DMS114 treated with DMSO at 0.1 percent for 48 hours (cell line): ENCODE measurements at regions not wholly inside any gene's neighbourhood (a gene's known extent, or its start where the extent isn't known, plus 50 kb on each side); places are given as distances from the start of the nearest gene placed in this dataset.
"Not testable (repeated sequence)": the region's sequence is repeated elsewhere in the genome, so short reads cannot be mapped to it uniquely, and the experiment has no call there.

Source experiments
- DNase-seq: peaks from one replicate; lab custom pipeline; 2025; ENCODE audit not compliant: unreplicated experiment; lab: John Stamatoyannopoulos, UW

DNA sequence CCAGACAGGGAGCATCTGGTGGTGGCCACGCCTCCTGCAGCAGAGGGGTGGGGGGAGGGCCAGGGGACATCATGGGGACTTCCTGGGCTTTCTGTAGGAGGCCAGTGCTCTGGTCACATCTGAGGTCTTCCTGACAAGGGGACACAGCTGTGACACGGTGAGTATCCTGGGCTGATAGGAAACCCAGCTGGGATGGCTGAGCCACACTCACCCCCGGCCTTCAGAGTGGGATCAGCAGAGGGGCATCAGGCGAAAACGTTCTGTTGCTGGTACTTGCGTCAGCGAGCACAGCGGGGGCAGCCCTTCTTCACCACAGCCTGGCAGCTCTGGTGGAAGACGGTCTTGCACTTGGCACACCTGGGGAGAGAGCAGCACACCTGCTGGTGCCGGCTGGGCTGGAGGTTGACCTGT, 122.9 kb upstream of the SMURF2 start:
- DNase-seq = no peak

DNA sequence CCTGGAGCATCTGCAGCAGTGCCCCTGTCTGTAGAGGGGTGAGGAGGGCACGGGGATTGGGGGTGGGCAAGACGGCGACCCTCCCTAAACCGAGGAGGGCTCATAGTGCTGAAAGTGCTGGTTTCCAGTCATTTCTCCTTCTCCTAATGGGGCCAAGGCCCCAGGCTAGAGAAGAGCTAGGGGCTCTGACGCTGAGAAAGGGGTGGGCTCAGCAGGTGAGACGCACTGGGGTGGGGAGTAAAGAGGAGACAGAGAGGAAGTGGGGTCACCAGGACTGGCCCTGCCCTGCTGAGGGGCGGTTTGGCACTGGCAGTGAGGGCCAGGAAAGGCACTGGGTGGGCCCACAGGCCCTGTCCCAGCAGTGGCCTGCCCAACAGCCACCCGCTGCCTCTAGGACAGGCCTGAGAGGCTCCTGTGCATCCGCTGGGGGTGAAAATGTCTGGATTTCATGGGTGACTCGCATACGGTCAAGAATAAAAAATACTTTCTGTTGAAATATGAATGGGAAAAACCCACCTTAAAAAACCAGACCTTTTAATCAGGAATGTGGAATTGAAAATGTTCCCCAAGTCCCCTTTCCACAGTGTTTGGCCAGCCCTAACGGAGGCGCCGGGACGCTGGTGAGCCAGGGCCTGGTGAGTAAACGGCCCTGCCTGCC, 122.4 kb upstream of the SMURF2 start:
- no peak for DNase-seq

DNA sequence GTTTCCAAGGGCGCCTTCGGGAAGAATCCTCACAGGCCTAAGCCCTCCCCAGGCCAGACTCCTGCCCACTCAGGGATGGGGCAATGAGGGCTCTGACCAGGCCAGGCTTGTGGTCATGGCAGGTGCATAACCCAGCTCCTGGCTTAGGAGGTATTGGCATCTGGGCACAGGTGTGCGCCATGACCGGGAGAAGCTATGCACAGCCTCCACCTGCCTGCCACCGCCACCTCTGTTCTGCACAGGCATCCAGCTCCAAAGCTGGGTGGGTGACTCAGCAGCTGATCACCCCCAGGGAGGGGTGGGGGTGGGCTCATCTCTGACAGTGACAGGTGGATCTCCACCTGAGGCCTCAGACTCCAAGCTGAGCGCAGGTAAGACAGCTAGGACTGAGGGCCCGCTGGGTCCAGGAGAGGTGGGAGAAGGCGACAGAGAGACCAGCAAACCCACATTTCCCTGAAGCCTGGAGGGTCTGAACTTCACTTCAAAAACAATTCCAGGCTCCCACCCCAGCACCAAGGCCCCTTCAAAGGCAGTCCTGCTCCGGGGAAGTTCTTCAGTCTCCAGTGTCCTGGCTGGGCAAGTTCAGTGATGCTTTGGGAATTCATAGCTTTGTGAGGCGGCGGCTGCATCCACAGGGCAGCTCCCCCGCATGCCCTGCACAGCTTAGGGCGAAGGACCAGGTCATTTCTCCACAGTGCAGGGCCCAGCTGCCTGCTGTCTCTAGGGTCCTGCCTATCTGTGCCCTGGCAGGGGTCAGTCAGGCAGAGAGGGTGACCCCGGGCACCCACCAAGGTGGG, 121.6 kb upstream of the SMURF2 start:
- DNase-seq = no peak

DNA sequence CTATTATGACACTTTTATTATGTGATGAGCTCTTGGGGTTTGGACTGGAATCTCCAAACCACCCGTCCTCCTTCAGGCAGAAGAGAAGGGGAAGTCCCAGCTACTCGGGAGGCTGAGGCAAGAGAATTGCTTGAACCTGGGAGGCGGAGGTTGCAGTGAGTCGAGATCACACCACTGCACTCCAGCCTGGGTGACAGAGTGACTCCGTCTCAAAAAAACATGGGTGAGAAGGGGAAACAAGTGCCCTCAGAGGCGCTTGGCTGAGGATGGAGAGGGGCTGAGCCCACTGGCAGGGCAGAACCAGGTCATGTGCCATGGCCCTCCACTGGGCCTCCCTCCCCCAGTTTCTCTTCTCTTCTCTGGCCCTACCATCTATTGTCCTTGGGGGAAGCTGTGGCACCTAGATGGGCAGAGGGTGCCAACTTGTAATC, 120.9 kb upstream of the SMURF2 start:
- no peak for DNase-seq

DNA sequence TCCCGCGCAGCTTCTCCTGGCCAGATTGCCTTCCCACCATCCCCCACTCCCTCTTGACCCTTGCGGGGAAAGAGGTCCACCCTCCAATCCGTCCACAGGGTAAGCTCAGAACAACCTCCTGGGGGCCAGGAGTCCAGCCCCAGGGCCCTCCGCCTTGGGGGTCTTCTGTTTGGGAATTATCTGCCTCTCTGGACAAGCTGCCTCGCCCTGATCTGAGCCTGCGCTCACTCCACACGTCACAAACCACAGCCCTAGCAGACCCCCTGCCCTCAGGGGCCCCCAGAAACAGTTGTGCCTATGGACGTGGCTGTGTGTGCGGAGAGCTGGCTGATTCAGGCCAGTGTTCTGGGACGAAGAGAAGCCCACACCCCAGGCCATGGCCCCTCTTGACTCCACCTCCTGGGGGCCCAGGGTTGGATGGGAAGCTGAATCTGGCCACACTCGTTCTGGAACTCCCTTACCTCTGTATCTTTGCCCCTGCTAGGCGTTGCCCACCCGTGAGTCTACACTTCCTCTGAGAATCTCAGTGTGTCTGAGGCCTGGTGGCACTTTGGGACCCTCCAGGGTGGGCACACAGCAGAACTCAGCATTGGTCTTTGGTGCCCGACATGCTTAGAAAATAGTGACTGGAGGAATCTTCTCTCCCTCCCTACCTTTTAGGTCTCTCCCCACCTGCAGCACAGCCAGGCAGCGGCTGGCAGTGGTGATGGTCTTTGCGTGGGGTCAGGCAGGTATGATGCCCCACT, 119.9 kb upstream of the SMURF2 start:
- DNase-seq = no peak

DNA sequence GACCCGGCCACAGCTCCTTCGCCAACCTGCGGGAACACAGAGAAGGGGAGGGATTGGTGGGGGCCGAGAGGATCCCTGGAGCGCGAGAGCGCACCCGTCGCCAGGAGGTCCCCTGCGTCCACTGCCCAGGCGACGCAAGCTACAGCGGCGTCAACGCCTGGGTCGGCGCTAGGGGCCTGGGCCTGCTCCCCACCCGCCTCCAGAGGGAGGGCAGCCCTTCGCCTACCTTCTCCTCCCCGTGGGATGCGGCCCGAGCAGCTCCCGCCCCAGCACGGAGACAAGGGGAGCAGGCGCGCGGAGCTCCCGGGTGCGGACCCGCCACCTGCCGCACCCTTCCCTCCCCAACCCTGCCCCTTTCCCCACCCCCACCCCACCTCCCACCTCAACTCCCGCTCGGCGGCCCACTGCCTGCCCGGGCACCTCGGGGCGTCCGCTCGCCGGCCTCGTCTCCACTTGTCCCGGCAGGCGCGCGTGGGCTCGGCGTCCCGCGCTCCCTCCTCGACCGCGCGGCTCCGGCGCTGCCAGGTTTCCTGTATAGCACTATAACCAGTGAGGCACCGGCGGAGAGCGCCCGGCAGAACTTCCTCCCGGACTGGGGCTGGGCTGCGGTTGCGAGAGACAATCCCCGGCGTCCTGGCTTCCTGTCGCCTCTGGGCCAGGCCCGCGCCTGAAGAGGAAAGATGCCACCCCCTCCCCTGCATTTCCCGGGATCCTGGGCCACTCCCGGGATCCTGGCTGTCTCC, 119.1 kb upstream of the SMURF2 start:
- no peak for DNase-seq

DNA sequence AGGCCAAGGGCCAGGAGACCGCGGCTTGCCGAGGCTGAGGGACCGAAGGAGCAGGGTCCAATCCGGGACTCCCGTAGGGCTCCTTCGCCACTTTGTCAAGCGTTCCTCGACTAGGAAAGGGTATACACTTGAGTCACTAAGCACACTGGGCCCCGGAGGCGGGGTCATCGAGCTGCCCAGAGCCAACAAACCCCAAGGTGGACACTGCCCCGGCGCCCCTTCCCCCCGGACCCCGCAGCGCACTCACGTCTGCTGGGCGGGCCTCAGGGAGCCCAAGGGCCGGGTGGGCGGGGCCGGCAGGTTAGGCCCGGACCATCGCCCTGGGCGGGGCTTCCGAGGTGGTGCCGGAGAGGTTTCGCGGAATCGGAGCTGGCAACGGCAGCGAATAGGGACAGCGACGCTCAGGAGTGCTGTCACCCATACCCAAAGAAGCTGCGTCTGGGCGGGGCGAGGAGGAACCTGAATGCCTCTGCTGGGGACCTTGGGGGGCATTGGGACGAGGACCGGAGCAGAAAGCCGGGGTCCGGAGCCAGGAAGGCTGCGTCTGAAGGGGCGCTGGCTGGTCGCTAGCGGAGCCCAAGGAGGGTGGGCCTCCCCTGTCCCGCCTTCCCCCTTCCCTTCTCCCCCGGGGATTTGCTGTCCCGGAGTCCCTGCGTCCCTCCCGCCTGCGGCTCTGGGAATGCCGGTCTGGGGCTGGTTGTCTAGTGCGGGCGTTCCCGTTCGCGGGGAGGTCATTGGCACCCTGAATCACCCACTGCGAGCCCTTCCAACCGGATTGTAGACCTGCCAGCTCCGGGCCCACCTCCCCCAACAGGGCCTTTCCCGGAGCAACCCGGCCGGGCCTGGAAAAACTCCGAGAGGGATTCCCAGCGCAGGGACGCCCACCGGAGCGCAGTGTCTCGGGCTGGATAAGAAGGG, 118.2 kb upstream of the SMURF2 start:
- DNase-seq = peak; percentile 14

DNA sequence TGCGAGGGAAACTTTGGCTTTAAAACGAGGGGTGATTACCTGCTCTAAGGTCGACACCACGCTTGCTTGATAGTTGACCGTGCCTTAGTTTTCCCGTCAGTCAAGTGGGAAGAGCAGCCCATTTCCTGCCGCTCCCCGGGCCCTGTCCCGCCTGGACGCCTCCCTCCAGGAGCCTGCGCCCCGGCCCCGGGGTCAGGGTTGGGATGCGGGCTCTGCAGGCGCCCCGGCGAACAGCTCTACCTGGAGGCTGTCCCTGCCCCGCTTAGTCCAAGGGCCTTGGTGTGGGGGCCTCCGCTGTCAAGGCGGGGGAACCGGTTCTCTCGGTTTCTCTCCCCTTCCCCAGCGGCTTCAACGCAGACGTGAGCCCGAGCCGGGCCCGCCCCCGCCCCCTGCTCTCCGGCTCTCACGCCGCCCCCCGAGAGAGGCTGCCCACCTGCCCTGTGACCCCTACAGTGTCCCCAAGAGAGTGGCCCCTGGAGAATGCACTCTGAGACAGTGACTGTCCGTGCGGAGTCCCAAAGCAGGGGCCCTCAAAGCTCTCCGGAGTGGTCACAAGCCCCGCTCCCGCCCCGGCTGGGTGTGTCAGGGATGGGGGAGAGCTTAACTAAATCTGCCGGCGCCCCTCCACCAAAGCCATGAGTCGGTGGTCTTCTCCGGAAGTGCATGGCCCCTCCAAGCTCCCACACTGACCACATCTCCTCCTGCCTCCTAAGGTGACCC, 117.4 kb upstream of the SMURF2 start:
- DNase-seq = no peak

DNA sequence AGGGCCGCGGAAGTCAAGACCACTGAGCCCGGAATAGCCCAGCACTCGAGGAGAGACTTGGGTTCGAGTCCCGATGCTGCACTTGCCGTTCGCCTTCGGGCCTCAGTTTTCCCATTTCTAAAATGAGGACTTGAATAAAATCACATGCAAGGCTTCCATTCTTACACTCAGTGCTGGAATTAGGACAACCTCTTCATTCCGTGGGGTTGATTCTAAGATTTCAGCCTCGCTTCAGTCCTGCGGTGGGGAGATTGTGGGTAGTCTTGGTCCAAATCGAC, 116.9 kb upstream of the SMURF2 start:
- DNase-seq = not testable (repeated sequence)

DNA sequence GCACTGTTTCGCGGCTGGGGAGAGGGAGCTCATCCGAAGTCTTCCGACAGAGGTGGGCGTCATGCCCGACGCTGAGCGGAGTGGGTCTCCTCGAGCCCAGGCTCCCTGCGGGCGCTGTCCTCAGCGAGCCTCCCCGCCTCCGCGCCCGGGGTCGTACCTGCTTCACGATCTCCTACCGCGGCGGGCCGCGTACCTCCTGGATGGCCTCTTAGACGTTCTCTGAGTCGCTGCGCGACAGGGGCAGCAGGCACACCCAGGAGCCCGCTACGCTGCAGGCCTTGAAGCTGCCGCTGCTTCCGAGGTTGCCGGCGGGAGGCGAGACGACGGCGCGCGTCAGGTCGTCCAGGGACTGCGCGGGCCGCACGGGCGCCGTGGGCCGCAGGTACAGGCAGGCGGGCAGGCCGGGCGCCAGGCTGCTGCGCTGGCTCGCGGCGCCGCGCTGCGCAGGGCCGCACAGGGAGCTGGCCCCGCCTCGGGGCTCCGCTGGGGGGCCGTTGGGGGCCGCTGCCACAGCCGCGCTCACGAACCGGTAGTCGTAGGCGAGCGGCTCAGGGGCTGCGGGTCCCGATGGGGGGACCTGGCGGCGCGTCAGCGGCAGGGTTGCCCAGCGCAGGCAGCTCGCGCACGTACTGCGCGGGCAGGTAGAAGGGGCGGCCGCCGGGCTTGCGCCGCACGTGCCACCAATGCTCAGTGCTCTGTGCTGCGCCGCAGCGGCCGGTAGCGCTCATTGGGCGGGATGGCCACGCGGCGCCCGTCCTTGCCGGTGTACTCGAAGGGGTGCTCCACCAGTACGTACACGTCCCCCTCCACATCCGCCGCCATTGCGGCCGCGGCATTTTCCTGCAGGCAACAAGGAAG, 116.4 kb upstream of the SMURF2 start:
- no peak for DNase-seq

DNA sequence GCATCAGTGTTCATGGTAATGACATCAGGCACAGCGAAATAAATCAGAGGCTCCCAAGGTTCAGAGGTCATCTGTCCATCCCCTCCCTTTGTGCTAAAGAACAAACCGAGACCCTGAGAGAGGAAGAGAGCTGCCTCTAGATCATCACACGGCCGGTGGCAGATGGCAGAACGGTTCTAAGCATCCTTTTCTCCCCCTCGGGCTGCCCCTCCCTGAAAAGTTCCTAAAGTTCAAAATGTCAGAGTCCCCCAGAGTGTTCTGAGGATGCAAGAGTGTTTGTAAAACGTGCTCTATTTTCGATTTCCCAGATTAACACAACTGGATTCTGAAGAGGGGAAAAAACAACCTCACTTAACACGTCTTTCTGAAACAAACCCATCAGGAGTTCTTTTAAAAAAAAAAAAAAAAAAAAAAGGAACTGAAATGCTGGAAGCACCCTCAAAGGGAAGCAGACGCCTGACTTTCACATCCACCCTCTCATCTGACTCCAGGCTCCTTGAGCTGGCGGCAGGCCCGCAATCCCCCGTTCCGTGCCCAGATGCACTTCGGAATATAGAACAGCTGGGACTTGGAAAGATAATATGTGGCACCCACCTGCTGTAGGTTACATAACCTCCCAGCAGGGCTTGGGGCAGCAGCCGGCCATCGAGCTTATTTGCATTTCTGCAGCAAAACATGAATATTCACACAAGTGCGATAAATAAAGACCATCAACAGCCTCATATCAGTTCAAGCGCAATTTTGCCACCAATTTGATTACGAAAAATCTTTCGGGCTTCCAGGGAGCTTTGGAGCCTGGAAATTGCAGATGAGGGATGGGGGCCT, 115.5 kb upstream of the SMURF2 start:
- DNase-seq = no peak

DNA sequence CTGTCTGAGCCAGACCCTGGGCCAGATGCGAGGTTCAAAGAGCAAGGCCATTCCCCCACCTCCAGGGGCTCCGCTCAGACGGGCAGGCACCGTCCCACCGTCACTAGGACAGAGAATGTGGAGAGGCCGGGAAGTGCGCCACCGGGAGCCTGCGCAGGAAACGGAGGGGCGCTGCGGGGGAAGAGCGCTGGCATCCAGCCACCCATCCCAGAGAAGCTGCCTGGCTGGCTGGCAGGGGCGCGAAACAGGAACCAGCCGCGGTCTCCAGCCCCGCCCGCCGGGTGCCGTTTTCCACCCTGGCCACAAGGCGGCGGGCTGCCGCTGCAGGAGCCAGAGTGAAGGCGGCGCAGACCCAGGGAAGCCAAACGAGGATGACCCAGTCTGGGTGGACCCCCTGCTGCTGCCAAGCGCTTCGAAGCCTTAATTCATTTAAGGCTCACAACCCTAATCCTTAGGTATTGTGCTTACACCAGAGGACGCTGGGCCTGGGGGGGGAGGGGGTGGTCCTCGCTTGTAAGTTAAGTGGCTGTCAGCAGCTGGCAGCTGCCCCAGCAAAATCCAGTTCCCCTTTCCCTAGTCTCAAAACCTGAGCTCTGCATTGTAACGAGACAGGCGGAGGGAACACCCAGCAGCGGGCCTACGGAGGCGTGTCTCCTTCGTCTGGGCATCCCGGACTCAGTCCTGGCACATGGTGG, 114.8 kb upstream of the SMURF2 start:
- peak; percentile 42 for DNase-seq

DNA sequence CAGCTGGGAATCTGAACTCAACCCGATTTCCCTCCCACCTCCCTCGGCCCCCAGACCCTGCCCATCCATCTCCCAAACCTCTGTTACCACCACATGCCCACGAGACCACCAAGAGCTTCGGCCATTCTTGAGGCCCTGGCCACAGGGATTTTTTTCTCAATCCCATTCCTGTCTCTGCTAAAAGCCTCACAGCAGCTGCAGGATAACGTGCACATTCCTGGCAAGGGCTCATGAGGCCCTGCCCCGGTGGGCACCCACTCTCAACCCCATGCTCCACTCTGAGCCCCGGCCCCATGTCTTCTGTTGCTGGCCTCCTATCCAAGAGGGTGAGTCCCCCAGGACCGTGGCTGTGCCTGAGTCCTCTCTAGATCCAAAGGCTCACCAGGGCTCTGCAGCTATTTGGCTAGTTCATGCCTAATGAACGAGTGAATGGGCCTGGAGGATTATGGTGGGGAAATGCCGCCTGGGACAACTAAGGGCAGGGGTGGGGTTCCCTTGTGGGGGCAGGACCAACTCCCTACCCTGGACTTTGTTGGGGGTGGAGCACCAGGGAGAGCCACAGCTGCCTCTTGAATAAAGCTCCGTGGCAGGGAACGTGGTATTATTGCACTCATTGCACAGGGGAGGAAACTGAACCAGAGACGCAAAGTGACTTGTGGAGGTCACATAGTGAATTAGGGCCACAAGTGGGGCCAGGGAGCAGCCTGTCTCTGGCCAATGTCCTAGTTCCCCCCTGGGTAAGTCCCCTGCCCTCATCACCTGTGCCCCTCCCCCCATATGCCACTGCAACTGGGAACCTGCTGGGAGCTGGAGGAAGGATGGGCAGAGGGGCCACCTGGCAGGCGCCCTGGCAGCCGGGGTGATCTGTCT, 113.8 kb upstream of the SMURF2 start:
- DNase-seq = no peak

DNA sequence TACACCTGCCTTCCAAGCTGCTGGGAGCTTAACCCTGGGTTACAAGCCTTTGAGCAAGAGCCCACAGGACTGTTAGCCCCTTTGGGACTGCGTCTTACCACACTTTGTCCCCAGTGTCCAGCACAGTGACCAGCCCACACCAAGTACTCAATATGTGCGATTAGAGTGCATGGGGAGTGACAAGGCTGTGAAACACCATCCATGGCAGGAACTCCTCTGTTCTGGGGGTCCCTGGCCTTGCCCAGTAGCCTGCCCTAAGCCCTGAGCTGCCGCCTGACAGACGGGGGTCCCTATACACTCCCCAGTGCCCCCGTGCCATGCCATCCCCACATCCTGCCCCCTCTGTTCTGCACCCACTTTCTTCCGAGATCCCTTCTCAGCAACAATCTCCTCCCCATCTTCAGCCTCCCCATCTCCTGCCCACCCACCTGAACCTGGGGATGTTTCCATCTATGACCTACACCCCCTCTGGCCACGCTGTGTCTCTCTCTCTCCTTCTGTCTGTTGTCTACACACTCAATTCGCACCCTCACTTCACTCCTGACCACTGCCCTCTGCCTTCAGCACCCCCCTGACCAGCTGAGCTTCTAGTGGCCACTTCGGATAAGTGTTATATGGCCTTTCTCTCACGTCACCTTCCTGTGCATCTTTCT, 112.9 kb upstream of the SMURF2 start:
- no peak for DNase-seq

DNA sequence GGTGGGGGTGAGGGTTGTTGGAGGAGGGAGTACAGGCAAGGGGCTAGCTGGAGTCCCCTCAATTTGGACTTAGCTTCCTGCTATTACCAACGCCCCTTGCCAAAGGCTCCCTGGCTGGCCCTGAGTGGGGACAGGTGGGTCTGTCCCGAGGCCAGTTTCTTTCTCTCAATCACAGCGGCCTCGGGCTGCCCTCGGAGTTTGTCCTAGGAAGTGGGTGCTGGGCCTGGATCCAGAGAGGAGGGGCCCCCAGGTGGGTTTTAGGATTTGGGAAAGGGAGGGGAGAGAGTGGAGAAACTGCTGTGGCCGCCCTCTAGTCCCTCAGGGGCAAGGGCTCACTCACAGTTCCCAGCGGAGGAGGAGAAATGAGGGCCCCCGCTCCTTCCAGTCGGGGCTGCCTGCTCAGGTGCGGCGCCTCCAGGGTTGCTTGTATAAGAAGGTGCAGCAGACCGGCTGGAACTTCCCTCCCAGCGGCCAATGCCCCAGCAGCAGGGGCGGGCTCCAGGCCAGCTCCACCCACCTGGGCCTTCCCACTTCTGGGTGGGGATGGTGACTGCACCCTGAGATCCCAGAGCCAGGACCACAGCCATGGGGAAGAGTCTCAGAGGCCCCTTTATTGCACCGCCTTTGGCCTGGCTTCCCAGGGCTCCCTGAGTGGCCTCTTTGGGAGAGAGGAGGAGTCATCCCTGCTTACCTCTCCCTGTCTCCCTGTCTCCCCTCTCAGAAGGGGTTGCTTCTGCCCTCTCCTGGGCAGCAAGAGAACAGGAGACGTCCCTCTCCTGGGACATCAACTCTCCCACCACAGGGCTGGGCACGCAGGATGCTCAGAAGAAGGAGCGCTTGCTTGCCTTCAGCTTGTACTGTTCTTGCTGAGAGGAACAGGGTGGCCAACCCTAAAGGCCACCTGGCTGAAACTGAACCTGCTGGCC, 112.0 kb upstream of the SMURF2 start:
- peak; percentile 14 for DNase-seq
